Osteoblast (primary cell): ENCODE measurements at regions not wholly inside any gene's neighbourhood (a gene's known extent, or its start where the extent isn't known, plus 50 kb on each side); places are given as distances from the start of the nearest gene placed in this dataset.
"Not testable (repeated sequence)": the region's sequence is repeated elsewhere in the genome, so short reads cannot be mapped to it uniquely, and the experiment has no call there.

Source experiments
- DNase-seq: peaks from one replicate; pipeline ENCODE4 v3.0.0; 2011; ENCODE audit warnings: low spot score, mixed read lengths; ENCODE audit not compliant: insufficient read length; ENCODE audit errors: missing footprints
- H2AFZ ChIP-seq: 2 replicates; pipeline ENCODE4 v1.6.0; 2011; ENCODE audit warnings: mild to moderate bottlenecking, low read length
- H3K27ac ChIP-seq: 2 replicates; pipeline ENCODE4 v1.5.1; 2011; ENCODE audit warnings: mild to moderate bottlenecking, low read depth, low read length, moderate library complexity
- H3K27me3 ChIP-seq: 2 replicates; pipeline ENCODE4 v1.6.0; 2012; ENCODE audit warnings: mild to moderate bottlenecking, control low read depth, inconsistent platforms, low read length, moderate library complexity; ENCODE audit not compliant: insufficient read depth
- H3K36me3 ChIP-seq: 2 replicates; pipeline ENCODE4 v1.5.1; 2011; ENCODE audit warnings: mild to moderate bottlenecking, low read length, control low read depth, moderate library complexity; ENCODE audit not compliant: insufficient read depth
- H3K4me1 ChIP-seq: 2 replicates; pipeline ENCODE4 v1.5.1; 2011; ENCODE audit warnings: mild to moderate bottlenecking, low read length, control low read depth, moderate library complexity; ENCODE audit not compliant: insufficient read depth
- H3K4me2 ChIP-seq: 2 replicates; pipeline ENCODE4 v1.6.0; 2011; ENCODE audit warnings: mild to moderate bottlenecking, low read length; ENCODE audit not compliant: insufficient read depth
- H3K4me3 ChIP-seq: fragments of 200-600 bp; sonication (generic); 3 replicates; pipeline ENCODE4 v1.5.1; 2012; ENCODE audit warnings: mild to moderate bottlenecking, low read length, inconsistent platforms; ENCODE audit not compliant: insufficient read depth
- H3K79me2 ChIP-seq: 2 replicates; pipeline ENCODE4 v1.6.0; 2012; ENCODE audit warnings: mild to moderate bottlenecking, low read length, control low read depth, inconsistent platforms; ENCODE audit not compliant: insufficient read depth
- H3K9me3 ChIP-seq: 2 replicates; pipeline ENCODE4 v1.5.1; 2011; ENCODE audit warnings: low read depth, low read length, control low read depth
- H4K20me1 ChIP-seq: 2 replicates; pipeline ENCODE4 v1.6.0; 2012; ENCODE audit warnings: mild to moderate bottlenecking, low read length, control low read depth; ENCODE audit not compliant: insufficient read depth
- TF ChIP-seq, protein P1 (sequence below): IDR thresholded peaks from 2 replicates; pipeline ENCODE4 v1.5.1; 2011; ENCODE audit warnings: mild to moderate bottlenecking, low read depth, low read length, moderate library complexity; ENCODE audit errors: extremely low read depth

DNA sequence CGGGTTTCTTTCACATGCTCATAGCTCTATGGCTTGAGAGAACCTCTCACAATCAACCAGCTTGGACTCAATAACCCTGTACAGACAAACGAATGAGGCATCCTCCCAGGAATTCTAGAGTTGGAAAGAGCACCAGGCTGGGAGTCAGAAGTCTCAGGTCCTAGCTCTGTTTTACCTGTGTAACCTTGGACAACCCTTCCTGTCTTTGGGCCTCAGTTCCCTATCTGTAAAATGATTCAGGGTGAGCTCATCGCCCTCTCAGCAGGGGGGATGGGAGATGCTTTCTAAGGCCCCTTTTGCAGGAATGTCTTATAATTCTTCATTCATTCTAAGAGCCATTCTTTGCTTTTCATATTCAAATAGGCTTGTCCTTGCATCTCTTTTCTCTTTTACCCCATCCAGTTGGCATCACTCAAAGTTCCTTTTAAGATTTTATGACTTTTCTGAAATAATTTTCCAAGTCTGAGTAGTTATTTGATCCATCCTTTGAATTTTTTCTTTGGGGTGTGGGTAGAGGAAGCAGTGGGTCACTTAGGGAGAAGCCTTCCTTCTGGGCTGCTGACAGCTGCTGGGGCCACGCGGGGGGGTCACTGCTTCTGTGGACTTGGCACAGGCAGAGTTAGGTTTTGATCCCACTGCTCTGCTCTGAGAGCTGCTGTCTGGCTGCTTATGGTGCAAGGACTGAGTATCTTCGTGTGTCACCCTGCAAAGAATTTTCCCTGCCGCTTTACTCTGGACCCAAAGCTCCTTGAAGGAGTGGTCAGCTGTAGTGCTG is 102.7 kb downstream of the UTP18 start:
- Histone ChIP-seq H3K27ac (no peak overlapping the region), H2AFZ (no peak overlapping the region), H3K27me3 (no peaks in the 10 kb centered on the region), H4K20me1 (no peaks in the 10 kb centered on the region), H3K36me3 (no peaks in the 10 kb centered on the region), H3K4me2 (no peak overlapping the region), H3K4me3 (no peak overlapping the region), H3K79me2 (no peaks in the 10 kb centered on the region), H3K9me3 (no peaks in the 10 kb centered on the region), H3K4me1 (no peaks in the 10 kb centered on the region)
- TF ChIP-seq, protein P1, sequence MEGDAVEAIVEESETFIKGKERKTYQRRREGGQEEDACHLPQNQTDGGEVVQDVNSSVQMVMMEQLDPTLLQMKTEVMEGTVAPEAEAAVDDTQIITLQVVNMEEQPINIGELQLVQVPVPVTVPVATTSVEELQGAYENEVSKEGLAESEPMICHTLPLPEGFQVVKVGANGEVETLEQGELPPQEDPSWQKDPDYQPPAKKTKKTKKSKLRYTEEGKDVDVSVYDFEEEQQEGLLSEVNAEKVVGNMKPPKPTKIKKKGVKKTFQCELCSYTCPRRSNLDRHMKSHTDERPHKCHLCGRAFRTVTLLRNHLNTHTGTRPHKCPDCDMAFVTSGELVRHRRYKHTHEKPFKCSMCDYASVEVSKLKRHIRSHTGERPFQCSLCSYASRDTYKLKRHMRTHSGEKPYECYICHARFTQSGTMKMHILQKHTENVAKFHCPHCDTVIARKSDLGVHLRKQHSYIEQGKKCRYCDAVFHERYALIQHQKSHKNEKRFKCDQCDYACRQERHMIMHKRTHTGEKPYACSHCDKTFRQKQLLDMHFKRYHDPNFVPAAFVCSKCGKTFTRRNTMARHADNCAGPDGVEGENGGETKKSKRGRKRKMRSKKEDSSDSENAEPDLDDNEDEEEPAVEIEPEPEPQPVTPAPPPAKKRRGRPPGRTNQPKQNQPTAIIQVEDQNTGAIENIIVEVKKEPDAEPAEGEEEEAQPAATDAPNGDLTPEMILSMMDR: no peak
- DNase-seq: peak; percentile 37

DNA sequence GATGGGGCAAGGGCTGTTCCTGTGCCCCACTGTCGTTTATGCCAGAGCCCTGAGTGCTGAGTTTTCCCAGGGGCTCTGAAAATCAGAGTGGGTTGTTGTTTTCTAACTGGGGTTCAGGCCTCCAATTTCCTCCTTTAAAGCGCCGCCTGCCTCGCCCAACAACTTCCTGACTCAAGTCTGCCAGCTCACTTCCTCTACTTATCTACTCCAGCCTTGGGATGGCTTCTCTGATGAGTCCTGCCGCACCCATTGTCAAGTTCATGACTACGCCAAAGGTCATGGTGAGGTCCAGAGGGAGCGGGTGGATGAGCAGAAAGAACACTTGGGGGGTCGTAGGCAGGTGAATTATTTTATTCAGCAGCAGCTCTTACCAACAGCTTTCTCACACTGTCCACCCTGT is 104.7 kb downstream of the UTP18 start:
- no peak overlapping the region for H3K4me3 ChIP-seq
- DNase-seq: no peak
- no peak overlapping the region for H2AFZ ChIP-seq
- TF ChIP-seq, protein P1: no peak
- H3K27ac ChIP-seq: no peak overlapping the region
- no peak overlapping the region for H3K4me2 ChIP-seq
- no peaks in the 10 kb centered on the region for H3K9me3 ChIP-seq
- no peaks in the 10 kb centered on the region for H3K27me3 ChIP-seq
- H3K79me2 ChIP-seq: no peaks in the 10 kb centered on the region
- no peaks in the 10 kb centered on the region for H3K36me3 ChIP-seq
- no peaks in the 10 kb centered on the region for H4K20me1 ChIP-seq
- no peaks in the 10 kb centered on the region for H3K4me1 ChIP-seq

DNA sequence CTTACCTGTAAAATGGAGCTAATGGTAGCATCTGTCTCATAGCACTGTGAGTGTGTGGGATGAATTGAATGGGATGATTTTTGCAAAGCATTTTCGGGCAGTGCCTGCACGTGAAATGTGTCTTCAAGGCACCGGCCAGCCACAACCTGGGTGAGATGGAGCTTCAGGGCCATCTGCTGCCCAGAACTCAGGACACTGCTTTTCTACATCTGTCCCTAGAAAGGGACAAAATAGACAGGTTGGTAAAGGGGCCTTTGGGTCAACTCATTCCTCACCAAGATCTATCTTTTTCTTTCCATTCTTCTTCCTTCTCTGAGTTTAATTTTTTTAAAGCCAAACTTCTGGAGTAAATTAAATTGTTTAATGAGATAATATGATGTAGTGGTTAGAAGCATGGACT is 106.5 kb downstream of the UTP18 start:
- no peaks in the 10 kb centered on the region for H3K79me2 ChIP-seq
- no peaks in the 10 kb centered on the region for H3K4me1 ChIP-seq
- H3K9me3 ChIP-seq: no peaks in the 10 kb centered on the region
- H4K20me1 ChIP-seq: no peaks in the 10 kb centered on the region
- no peaks in the 10 kb centered on the region for H3K27me3 ChIP-seq
- no peak for DNase-seq
- H2AFZ ChIP-seq: no peak overlapping the region
- H3K27ac ChIP-seq: no peak overlapping the region
- no peaks in the 10 kb centered on the region for H3K36me3 ChIP-seq
- H3K4me2 ChIP-seq: no peak overlapping the region
- H3K4me3 ChIP-seq: no peak overlapping the region
- TF ChIP-seq, protein P1: no peak

DNA sequence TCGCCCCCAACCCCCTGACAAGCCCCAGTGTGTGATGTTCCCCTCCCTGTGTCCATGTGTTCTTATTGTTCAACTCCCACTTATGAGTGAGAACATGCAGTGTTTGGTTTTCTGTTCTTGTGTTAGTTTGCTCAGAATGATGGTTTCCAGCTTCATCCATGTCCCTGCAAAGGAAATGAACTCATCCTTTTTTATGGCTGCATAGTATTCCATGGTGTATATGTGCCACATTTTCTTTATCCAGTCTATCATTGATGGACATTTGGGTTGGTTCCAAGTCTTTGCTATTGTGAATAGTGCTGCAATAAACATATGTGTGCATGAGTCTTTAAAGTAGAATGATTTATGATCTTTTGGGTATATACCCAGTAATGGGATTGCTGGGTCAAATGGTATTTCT is 107.5 kb downstream of the UTP18 start:
- not testable (repeated sequence) for H3K4me3 ChIP-seq

More for the DNA sequence above, 107.5 kb downstream of the UTP18 start:
- H2AFZ ChIP-seq, H3K36me3 ChIP-seq, DNase-seq, H4K20me1 ChIP-seq, H3K79me2 ChIP-seq, H3K9me3 ChIP-seq, H3K27me3 ChIP-seq, H3K4me2 ChIP-seq, H3K4me1 ChIP-seq, H3K27ac ChIP-seq: not testable (repeated sequence)
